Fibroblast of mammary gland (primary cell): ENCODE measurements at regions not wholly inside any gene's neighbourhood (a gene's known extent, or its start where the extent isn't known, plus 50 kb on each side); places are given as distances from the start of the nearest gene placed in this dataset.

Experiments
- DNase-seq: peaks from one replicate; pipeline ENCODE4 v3.0.0-alpha.2; 2010; ENCODE audit warnings: low read depth
- H3K4me3 ChIP-seq: 2 replicates; pipeline ENCODE4 v1.5.1; 2011; ENCODE audit warnings: low read depth, mild to moderate bottlenecking, low read length, moderate library complexity; ENCODE audit not compliant: control insufficient read depth
- CTCF ChIP-seq: conservative IDR thresholded peaks from 2 replicates; pipeline ENCODE4 v1.5.1; 2011; ENCODE audit warnings: low read depth, low read length, inconsistent platforms; ENCODE audit not compliant: control insufficient read depth, insufficient read depth

- TF ChIP-seq CTCF: no peak
These were observed 129.1 kb upstream of the FSTL4 start for GRCh38 chr5:133741396-133741795.

GRCh38 chr5:133739181-133739780 lies 126.9 kb upstream of the FSTL4 start:
- no peak for DNase-seq
- no peak for TF ChIP-seq CTCF

More at GRCh38 chr5:133741396-133741795, 129.1 kb upstream of the FSTL4 start:
- no peak for DNase-seq
- H3K4me3 ChIP-seq: no peak overlapping the region

GRCh38 chr5:133738271-133738670 lies 125.9 kb upstream of the FSTL4 start:
- no peak overlapping the region for H3K4me3 ChIP-seq
- DNase-seq: no peak
- TF ChIP-seq CTCF: no peak

More at GRCh38 chr5:133739181-133739780, 126.9 kb upstream of the FSTL4 start:
- no peak overlapping the region for H3K4me3 ChIP-seq

GRCh38 chr5:133736512-133736911 lies 124.2 kb upstream of the FSTL4 start:
- TF ChIP-seq CTCF: no peak
- no peak overlapping the region for H3K4me3 ChIP-seq
- no peak for DNase-seq

GRCh38 chr5:133735346-133735745 lies 123.0 kb upstream of the FSTL4 start:
- DNase-seq: peak; percentile 11
- no peak overlapping the region for H3K4me3 ChIP-seq

GRCh38 chr5:133734916-133735315 lies 122.6 kb upstream of the FSTL4 start:
- TF ChIP-seq CTCF: no peak
- DNase-seq: no peak
- H3K4me3 ChIP-seq: no peak overlapping the region

More at GRCh38 chr5:133735346-133735745, 123.0 kb upstream of the FSTL4 start:
- TF ChIP-seq CTCF: no peak

- H3K4me3 ChIP-seq: no peak overlapping the region
- TF ChIP-seq CTCF: no peak
- DNase-seq: no peak
These were observed 120.2 kb upstream of the FSTL4 start for GRCh38 chr5:133732536-133732935.
